Mucosa of rectum (tissue), 2 donors: ENCODE measurements at regions not wholly inside any gene's neighbourhood (a gene's known extent, or its start where the extent isn't known, plus 50 kb on each side); places are given as distances from the start of the nearest gene placed in this dataset.

Source experiments
- H3K27ac ChIP-seq, 2 donors: one replicate each; pipeline ENCODE4 v1.7.0; 2013; ENCODE audit warnings: inconsistent platforms in 2 of 2, low read depth in 2 of 2, low read length in 2 of 2
- H3K27me3 ChIP-seq, 2 donors: one replicate each; pipeline ENCODE4 v1.7.0; 2013; ENCODE audit warnings: low read length in 2 of 2; ENCODE audit not compliant: control insufficient read depth in 2 of 2, insufficient read depth in 2 of 2
- H3K36me3 ChIP-seq, 2 donors: one replicate each; pipeline ENCODE4 v1.7.0; 2013; ENCODE audit warnings: low read length in 2 of 2; ENCODE audit not compliant: control insufficient read depth in 2 of 2, insufficient read depth in 2 of 2
- H3K4me1 ChIP-seq, 2 donors: one replicate each; pipeline ENCODE4 v1.7.0; 2013; ENCODE audit warnings: low read length in 2 of 2, mild to moderate bottlenecking in 1 of 2; ENCODE audit not compliant: control insufficient read depth in 2 of 2, insufficient read depth in 2 of 2
- H3K4me3 ChIP-seq, 2 donors: one replicate each; pipeline ENCODE4 v1.7.0; 2013; ENCODE audit warnings: low read length in 2 of 2
- H3K9ac ChIP-seq, 2 donors: one replicate each; pipeline ENCODE4 v1.7.0; 2013; ENCODE audit warnings: low read length in 2 of 2, low read depth in 1 of 2, mild to moderate bottlenecking in 1 of 2
- H3K9me3 ChIP-seq, 2 donors: one replicate each; pipeline ENCODE4 v1.7.0; 2013; ENCODE audit warnings: low read length in 2 of 2; ENCODE audit not compliant: control insufficient read depth in 2 of 2
- donor health status: healthy.
- donor health status: Normal muscosa, but diverticular disease.

DNA sequence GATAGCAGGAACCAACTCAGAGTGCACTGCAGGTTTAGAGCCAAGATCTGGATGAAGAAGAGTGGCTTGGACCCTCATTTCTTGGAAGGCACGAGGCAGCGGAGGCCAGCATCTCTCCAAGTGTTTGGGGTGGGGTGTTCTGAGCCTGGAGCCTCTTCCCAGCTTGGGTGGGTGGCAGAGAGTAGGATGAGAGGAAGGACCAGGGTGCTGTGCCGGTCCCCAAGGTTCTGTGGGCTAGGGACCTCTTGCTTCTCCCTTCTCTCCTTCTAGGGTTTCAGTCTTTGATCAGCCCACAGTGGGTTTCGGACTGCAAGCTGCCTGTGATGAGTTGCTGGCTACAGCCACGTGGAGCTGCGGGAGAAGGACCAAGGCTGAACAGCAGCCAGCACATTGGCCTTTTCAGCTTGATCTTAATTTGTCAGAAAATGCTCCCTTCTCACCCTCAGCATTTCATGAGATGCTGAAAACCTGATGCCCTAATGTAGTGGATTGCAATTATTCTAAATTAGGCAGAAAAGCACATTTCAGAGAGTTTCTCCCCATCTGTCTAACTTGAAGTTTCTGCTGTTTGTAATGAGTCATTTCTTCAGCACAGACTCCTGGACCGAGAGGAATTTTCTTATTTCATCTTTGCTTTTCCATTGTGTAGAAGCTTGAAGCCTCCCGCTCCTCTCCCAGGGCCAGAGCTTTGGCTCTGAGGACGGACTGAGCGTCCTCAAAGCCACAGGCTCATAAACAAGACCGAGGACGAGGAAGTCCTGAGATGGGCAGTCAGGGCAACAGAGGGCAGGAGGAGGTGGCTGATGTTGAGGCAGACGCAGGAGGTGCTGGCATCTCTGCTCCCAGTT, 99.1 kb upstream of the HDAC4 start:
- no peak overlapping the region for H3K9ac ChIP-seq
- no peaks in the 10 kb centered on the region for H3K9me3 ChIP-seq
- H3K36me3 ChIP-seq, result no peaks in the 10 kb centered on the region
- no peaks in the 10 kb centered on the region for H3K27me3 ChIP-seq
- peak overlapping the region in 1 of 2 donors; percentile 33 for H3K27ac ChIP-seq
- peaks cover 0 to 4% of the 10 kb centered on the region in 2 donors for H3K4me1 ChIP-seq
- no peak overlapping the region for H3K4me3 ChIP-seq

DNA sequence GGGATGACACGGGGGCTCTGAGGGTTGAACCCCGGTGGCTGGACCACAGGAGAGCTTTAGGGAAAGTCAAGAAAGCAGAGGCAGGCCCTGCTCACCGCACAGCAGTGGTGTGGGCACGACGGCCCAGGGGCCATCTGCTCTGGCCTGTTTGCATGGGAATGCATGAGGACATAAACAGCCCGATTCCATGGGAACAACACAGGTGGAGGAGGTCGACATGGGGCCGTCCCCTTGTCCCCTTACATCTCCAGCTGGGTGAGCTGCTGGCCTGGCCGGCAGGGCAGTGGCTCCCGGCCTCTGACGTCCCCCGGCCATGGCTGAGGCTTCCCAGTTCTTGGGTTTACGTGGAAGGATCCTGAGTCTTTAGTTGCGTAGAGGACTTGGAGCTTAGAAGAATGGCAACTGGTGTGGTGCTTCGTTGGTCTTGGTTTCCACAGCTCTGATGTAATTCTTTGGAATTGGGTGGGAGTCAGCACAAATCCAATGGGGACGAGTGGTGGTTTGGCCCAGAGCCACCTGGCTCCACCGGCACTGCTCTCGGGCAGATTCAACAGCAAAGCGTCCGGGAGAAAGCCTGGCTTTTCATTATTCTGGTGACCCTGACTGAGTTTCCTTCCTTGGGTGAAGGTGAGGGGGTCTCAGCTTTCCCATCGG, 98.3 kb upstream of the HDAC4 start:
- H3K4me1 ChIP-seq, result peaks cover 0 to 4% of the 10 kb centered on the region in 2 donors
- H3K4me3 ChIP-seq, result no peak overlapping the region
- H3K9ac ChIP-seq, result no peak overlapping the region
- H3K36me3 ChIP-seq, result no peaks in the 10 kb centered on the region
- H3K27me3 ChIP-seq, result no peaks in the 10 kb centered on the region
- peak overlapping the region in 1 of 2 donors; percentile 23 for H3K27ac ChIP-seq
- H3K9me3 ChIP-seq, result no peaks in the 10 kb centered on the region

DNA sequence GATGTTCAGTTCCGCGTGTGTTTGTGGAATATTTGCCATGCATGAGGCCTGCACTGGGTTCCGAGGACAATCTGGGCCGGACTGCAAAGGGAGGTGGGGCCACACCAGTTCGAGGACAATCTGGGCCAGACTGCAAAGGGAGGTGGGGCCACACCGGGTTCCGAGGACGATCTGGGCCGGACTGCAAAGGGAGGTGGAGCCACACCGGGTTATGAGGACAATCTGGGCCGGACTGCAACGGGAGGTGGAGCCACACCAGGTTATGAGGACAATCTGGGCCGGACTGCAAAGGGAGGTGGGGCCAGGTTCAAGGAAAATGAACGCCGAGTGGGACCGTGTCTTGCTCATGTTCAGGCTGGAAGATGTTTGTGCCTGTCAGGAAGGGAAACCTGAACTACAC, 97.8 kb upstream of the HDAC4 start:
- no peak overlapping the region for H3K4me3 ChIP-seq
- no peaks in the 10 kb centered on the region for H3K27me3 ChIP-seq
- no peak overlapping the region for H3K9ac ChIP-seq
- H3K9me3 ChIP-seq, result no peaks in the 10 kb centered on the region
- peaks cover 0 to 4% of the 10 kb centered on the region in 2 donors for H3K4me1 ChIP-seq
- H3K36me3 ChIP-seq, result no peaks in the 10 kb centered on the region
- H3K27ac ChIP-seq, result no peak overlapping the region

DNA sequence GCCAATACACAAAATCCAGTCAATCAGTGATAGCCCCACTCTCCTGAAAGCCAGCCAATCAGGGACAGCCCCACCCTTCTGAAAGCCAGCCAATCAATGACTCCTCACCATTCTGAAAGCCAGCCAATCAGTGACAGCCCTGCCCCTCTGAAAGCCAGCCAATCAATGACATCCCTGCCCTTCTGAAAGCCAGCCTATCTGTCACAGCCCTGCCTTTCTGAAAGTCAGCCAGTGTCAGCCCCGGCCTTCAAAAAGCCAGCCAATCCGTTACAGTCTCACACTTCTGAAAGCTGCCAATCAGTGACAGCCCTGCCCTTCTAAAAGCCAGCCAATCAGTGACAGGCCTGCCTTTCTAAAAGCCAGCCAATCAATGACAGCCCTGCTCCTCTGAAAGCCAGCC, 95.9 kb upstream of the HDAC4 start:
- Histone ChIP-seq H3K27ac (no peak overlapping the region), H3K9me3 (no peaks in the 10 kb centered on the region), H3K9ac (no peak overlapping the region), H3K36me3 (no peaks in the 10 kb centered on the region), H3K4me1 (peaks cover 0 to 4% of the 10 kb centered on the region in 2 donors), H3K27me3 (no peaks in the 10 kb centered on the region), H3K4me3 (no peak overlapping the region)

DNA sequence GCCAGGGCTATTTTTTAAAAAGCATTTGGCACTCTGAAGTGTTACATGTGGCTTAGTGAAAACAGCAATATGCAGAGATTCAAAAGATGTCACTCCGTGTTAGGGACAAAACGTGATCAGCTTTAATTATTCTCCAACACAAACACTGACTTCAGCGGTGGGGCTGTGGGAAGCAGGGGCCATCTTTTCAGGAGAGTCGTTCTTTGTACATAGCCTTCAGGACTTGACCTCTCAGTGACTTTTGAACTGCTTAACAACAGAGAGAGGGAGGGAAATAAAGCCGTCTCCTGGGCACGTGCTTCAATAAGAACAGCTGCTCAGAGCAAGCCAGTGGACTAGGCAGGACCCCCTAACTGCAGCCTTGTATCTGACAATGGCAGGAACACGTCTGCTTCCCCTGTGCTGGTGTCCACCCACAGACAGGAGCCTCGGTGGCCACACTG, 95.0 kb upstream of the HDAC4 start:
- H3K9ac ChIP-seq, result no peak overlapping the region
- H3K36me3 ChIP-seq, result no peaks in the 10 kb centered on the region
- H3K9me3 ChIP-seq, result no peaks in the 10 kb centered on the region
- peaks cover 0 to 4% of the 10 kb centered on the region in 2 donors for H3K4me1 ChIP-seq
- no peaks in the 10 kb centered on the region for H3K27me3 ChIP-seq
- no peak overlapping the region for H3K4me3 ChIP-seq
- H3K27ac ChIP-seq, result no peak overlapping the region

DNA sequence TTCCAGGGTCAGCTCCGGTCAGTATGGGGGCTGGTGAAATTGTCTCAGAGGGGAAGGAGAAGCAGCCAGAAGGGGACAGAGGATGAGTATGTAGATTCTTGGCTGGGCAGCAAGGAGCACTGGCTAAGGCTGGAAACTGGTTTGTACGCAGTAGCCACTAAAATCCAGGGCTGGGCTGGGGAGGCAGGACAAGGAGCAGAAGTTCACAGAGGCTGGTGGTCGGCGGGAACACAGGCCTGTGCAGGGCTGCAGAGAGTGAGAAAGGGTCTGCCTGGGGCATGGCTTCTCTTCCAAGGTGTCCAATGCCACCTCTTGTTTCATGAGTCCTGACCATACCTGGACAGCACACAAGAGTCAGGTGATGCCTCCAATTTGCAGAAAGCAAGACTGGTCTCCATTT, 94.4 kb upstream of the HDAC4 start:
- Histone ChIP-seq H3K36me3 (no peaks in the 10 kb centered on the region), H3K27ac (no peak overlapping the region)

DNA sequence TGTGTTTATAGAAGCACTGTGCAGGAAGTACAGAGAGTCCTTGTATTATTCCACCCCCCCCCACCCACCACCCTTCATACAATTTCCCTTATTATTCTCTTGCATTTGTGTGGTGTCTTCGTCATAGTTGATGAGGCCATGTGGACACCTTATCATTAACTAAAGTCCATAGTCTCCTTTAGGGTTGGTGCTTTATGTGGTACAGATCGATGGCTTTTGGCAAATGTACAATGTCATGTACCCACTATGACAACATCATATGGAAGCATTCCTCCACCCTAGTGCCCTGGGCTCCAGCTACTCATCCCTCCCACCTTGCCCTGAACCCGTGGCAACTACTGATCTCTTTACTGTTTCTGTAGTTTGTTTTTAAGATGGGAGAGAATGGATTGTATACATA, 93.8 kb upstream of the HDAC4 start:
- Histone ChIP-seq H3K4me3 (no peak overlapping the region), H3K36me3 (no peaks in the 10 kb centered on the region), H3K4me1 (no peaks in the 10 kb centered on the region), H3K9ac (no peak overlapping the region), H3K27ac (no peak overlapping the region), H3K27me3 (no peaks in the 10 kb centered on the region), H3K9me3 (no peaks in the 10 kb centered on the region)

More for the DNA sequence above, 94.4 kb upstream of the HDAC4 start:
- no peak overlapping the region for H3K4me3 ChIP-seq
- no peaks in the 10 kb centered on the region for H3K27me3 ChIP-seq
- no peaks in the 10 kb centered on the region for H3K4me1 ChIP-seq
- no peak overlapping the region for H3K9ac ChIP-seq
- H3K9me3 ChIP-seq, result no peaks in the 10 kb centered on the region

DNA sequence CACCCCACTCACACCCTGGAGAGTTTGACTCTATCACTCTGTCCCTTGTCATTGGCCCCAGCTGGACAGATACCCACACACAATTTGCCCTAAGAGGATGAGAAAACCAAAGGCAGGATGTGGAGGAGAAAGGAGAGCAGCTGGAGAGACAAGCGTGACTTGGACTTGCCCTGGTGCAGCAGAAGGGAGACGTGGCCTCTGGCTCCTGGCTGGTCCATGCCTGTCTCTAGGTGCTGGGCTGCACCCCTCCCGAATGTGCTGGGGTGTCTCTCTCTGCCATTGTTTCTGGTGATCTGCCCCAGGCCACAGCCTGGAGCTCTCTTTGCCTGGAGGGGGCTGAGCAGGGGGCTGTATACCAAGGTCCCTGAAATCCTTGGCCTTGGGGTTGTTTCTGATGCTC, 88.7 kb upstream of the HDAC4 start:
- no peaks in the 10 kb centered on the region for H3K4me1 ChIP-seq
- no peak overlapping the region for H3K27ac ChIP-seq
- no peaks in the 10 kb centered on the region for H3K36me3 ChIP-seq
- H3K4me3 ChIP-seq, result no peak overlapping the region
- H3K9ac ChIP-seq, result no peak overlapping the region
- no peaks in the 10 kb centered on the region for H3K27me3 ChIP-seq
- no peaks in the 10 kb centered on the region for H3K9me3 ChIP-seq

DNA sequence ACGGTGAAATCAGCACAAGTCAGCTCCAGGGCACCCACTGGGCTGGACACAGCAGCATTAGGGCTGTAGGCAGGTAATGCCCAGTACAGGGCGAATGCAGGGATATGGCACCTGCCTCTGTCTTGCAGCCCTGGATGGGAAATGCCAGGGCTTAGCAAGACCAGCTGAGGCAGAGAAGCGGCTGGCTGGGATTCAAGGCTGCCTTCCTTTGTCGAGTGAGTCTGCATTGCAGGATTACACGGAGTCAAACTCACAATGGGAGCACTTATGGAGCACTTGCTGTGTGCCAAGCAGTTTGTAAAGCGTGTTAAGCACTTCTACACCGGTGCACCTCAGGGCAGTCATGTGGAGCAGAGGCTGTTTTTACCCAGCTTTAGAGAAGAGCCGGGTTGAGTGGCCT, 87.3 kb upstream of the HDAC4 start:
- H3K9ac ChIP-seq, result no peak overlapping the region
- H3K36me3 ChIP-seq, result no peaks in the 10 kb centered on the region
- no peaks in the 10 kb centered on the region for H3K9me3 ChIP-seq
- no peaks in the 10 kb centered on the region for H3K27me3 ChIP-seq
- H3K4me3 ChIP-seq, result no peak overlapping the region
- no peak overlapping the region for H3K27ac ChIP-seq
- H3K4me1 ChIP-seq, result no peaks in the 10 kb centered on the region

DNA sequence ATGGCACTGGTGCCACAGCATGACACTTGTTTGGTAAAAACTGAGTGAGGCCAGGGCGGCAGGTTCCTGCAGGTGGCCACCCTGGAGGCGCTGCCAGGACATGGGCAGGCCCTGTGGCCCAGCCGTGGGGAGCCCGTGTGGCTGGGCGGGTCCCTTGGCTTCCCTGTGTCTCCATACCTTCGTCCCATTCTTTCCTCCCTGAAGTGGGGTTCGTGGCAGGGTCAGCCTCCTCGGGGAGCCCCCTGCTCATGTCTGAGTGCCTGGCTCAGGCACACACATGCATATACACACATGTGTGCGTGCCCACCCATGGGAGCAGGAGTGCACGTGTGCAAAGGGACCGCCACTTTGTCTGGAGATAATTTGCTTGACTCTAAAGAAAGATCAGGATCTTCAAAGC, 86.5 kb upstream of the HDAC4 start:
- no peaks in the 10 kb centered on the region for H3K9me3 ChIP-seq
- H3K4me1 ChIP-seq, result no peaks in the 10 kb centered on the region
- H3K36me3 ChIP-seq, result no peaks in the 10 kb centered on the region
- no peak overlapping the region for H3K4me3 ChIP-seq
- no peak overlapping the region for H3K27ac ChIP-seq
- no peak overlapping the region for H3K9ac ChIP-seq
- H3K27me3 ChIP-seq, result no peaks in the 10 kb centered on the region
